IMR-90 (cell line): ENCODE measurements at regions not wholly inside any gene's neighbourhood (a gene's known extent, or its start where the extent isn't known, plus 50 kb on each side); places are given as distances from the start of the nearest gene placed in this dataset.

Experiments
- ATAC-seq: fragments of 200-7000 bp; cut with Tn5 transposase; 2 replicates; pipeline ENCODE4 v1.9.1; 2020; ENCODE audit warnings: low read depth, mild to moderate bottlenecking, moderate library complexity
- BruUV-seq: library from RNA; stranded (reverse); fragments of 400-500 nt; replicated peaks from 2 replicates; lab custom pipeline; 2021; lab: Mats Ljungman, UMichigan
- CTCF ChIA-PET: fragments of 300-600 bp; formaldehyde crosslinking; extraction: SDS; loops from one replicate; lab custom pipeline; 2021; ENCODE audit warnings: antibody characterized with exemption; lab: Yijun Ruan, JAX
- POLR2A ChIA-PET: fragments of 300-600 bp; sonication (Branson Sonifier 250); formaldehyde crosslinking; loops from one replicate; lab custom pipeline; 2022; ENCODE audit warnings: antibody characterized with exemption; ENCODE audit not compliant: unreplicated experiment; lab: Charles Lee
- DNase-seq: peaks from one replicate; pipeline ENCODE4 v3.0.0; 2013
- H2AFZ ChIP-seq: replicated peaks from 2 replicates; pipeline ENCODE3; 2013; ENCODE audit warnings: low read length, mild to moderate bottlenecking; ENCODE audit not compliant: poor library complexity
- H2AK5ac ChIP-seq: 2 replicates; pipeline ENCODE4 v1.6.1; 2013; ENCODE audit warnings: low read depth, low read length, inconsistent platforms
- H2AK9ac ChIP-seq: replicated peaks from 2 replicates; pipeline ENCODE3; 2013; ENCODE audit warnings: mild to moderate bottlenecking, low read depth, low read length, moderate library complexity; ENCODE audit not compliant: poor library complexity
- H2BK120ac ChIP-seq: 2 replicates; pipeline ENCODE4 v1.6.1; 2013; ENCODE audit warnings: low read depth, low read length, inconsistent platforms
- H2BK15ac ChIP-seq: 3 replicates; pipeline ENCODE4 v1.6.1; 2013; ENCODE audit warnings: low read depth, low read length, inconsistent platforms
- H2BK20ac ChIP-seq: 2 replicates; pipeline ENCODE4 v1.6.1; 2013; ENCODE audit warnings: low read depth, mild to moderate bottlenecking, inconsistent platforms, low read length, moderate library complexity
- H2BK5ac ChIP-seq: 2 replicates; pipeline ENCODE4 v1.6.1; 2013; ENCODE audit warnings: mild to moderate bottlenecking, low read depth, low read length, inconsistent platforms; ENCODE audit not compliant: poor library complexity, severe bottlenecking
- H3K14ac ChIP-seq: replicated peaks from 2 replicates; pipeline ENCODE4 v1.6.1; 2013; ENCODE audit warnings: low read depth, low read length, inconsistent platforms
- H3K18ac ChIP-seq: 2 replicates; pipeline ENCODE4 v1.6.1; 2013; ENCODE audit warnings: low read depth, low read length, control low read depth
- H3K23ac ChIP-seq: 2 replicates; pipeline ENCODE4 v1.6.1; 2013; ENCODE audit warnings: low read depth, low read length, inconsistent platforms
- H3K27ac ChIP-seq: 2 replicates; pipeline ENCODE4 v1.5.1; 2013; ENCODE audit warnings: mild to moderate bottlenecking, control low read depth, low read length; ENCODE audit not compliant: insufficient read depth
- H3K27me3 ChIP-seq: 2 replicates; pipeline ENCODE4 v1.6.1; 2013; ENCODE audit warnings: low read length; ENCODE audit not compliant: control insufficient read depth, insufficient read depth
- H3K36me3 ChIP-seq: 2 replicates; pipeline ENCODE4 v1.6.1; 2013; ENCODE audit warnings: low read length, mixed read lengths; ENCODE audit not compliant: control insufficient read depth, insufficient read depth
- H3K4ac ChIP-seq: 2 replicates; pipeline ENCODE4 v1.6.1; 2013; ENCODE audit warnings: low read depth, low read length, inconsistent platforms
- H3K4me1 ChIP-seq: 2 replicates; pipeline ENCODE4 v1.6.1; 2013; ENCODE audit warnings: low read length, mixed read lengths; ENCODE audit not compliant: control insufficient read depth, insufficient read depth
- H3K4me2 ChIP-seq: 2 replicates; pipeline ENCODE4 v1.6.1; 2013; ENCODE audit warnings: low read depth, mild to moderate bottlenecking, control low read depth, low read length, moderate library complexity
- H3K4me3 ChIP-seq: 2 replicates; pipeline ENCODE4 v1.5.1; 2013; ENCODE audit warnings: low read depth, mild to moderate bottlenecking, control low read depth, low read length, moderate library complexity; ENCODE audit not compliant: insufficient read depth
- H3K56ac ChIP-seq: 2 replicates; pipeline ENCODE4 v1.6.1; 2013; ENCODE audit warnings: low read length, inconsistent platforms; ENCODE audit not compliant: insufficient read depth; ENCODE audit errors: extremely low read depth
- H3K79me1 ChIP-seq, 2 experiments: 2 replicates each; pipeline ENCODE4 v1.6.1; 2013; ENCODE audit warnings: low read length in 2 of 2, inconsistent platforms in 1 of 2, low read depth in 1 of 2
- H3K9ac ChIP-seq: 2 replicates; pipeline ENCODE4 v1.6.1; 2013; ENCODE audit warnings: low read depth, low read length, control low read depth
- H3K9me1 ChIP-seq: 2 replicates; pipeline ENCODE4 v1.6.1; 2013; ENCODE audit warnings: low read length, inconsistent platforms; ENCODE audit not compliant: insufficient read depth
- H3K9me3 ChIP-seq: 2 replicates; pipeline ENCODE4 v1.6.1; 2013; ENCODE audit warnings: low read length; ENCODE audit not compliant: control insufficient read depth, insufficient read depth
- H4K20me1 ChIP-seq: 2 replicates; pipeline ENCODE4 v1.6.1; 2013; ENCODE audit warnings: low read length, inconsistent platforms; ENCODE audit not compliant: insufficient read depth
- H4K5ac ChIP-seq: 2 replicates; pipeline ENCODE4 v1.6.1; 2013; ENCODE audit warnings: mild to moderate bottlenecking, low read depth, low read length, control low read depth
- H4K8ac ChIP-seq, 2 experiments: 2 replicates each; pipeline ENCODE4 v1.6.1; 2013; ENCODE audit warnings: low read depth in 2 of 2, low read length in 2 of 2, control low read depth in 1 of 2, inconsistent platforms in 1 of 2
- H4K91ac ChIP-seq: 2 replicates; pipeline ENCODE4 v1.6.1; 2013; ENCODE audit warnings: low read depth, low read length, inconsistent platforms; ENCODE audit not compliant: insufficient read depth
- CEBPB ChIP-seq: IDR thresholded peaks from 2 replicates; pipeline ENCODE4 v1.6.1; 2012; ENCODE audit warnings: low read depth, low read length, improper control_type of control experiment
- CHD1 ChIP-seq: IDR thresholded peaks from 2 replicates; pipeline ENCODE4 v1.6.1; 2012; ENCODE audit warnings: low read depth, low read length, improper control_type of control experiment
- CTCF ChIP-seq: conservative IDR thresholded peaks from 2 replicates; pipeline ENCODE4 v1.5.1; 2012; ENCODE audit warnings: mild to moderate bottlenecking, low read depth, low read length, improper control_type of control experiment
- MAZ ChIP-seq: IDR thresholded peaks from 2 replicates; pipeline ENCODE4 v1.6.1; 2012; ENCODE audit warnings: low read depth, mild to moderate bottlenecking, low read length, improper control_type of control experiment, moderate library complexity, borderline replicate concordance
- MXI1 ChIP-seq: IDR thresholded peaks from 2 replicates; pipeline ENCODE4 v1.6.1; 2012; ENCODE audit warnings: low read depth, mild to moderate bottlenecking, low read length, moderate library complexity, borderline replicate concordance
- NFE2L2 ChIP-seq: fragments of 150-350 bp; IDR thresholded peaks from 2 replicates; pipeline ENCODE4 v1.6.1; 2016; ENCODE audit warnings: low read depth, mild to moderate bottlenecking, low read length
- RAD21 ChIP-seq: IDR thresholded peaks from 2 replicates; pipeline ENCODE4 v1.6.1; 2012; ENCODE audit warnings: low read length, improper control_type of control experiment
- RCOR1 ChIP-seq: IDR thresholded peaks from 2 replicates; pipeline ENCODE4 v1.6.1; 2012; ENCODE audit warnings: mild to moderate bottlenecking, low read length, improper control_type of control experiment; ENCODE audit not compliant: insufficient replicate concordance
- WGBS, 2 experiments: methylation state at CpG; one replicate each; pipeline versions ENCODE4 v1.1.5 to v1.1.7; 2013; ENCODE audit warnings: missing lambda C conversion rate in 2 of 2; ENCODE audit not compliant: insufficient read length in 1 of 2; ENCODE audit errors: extremely low coverage in 2 of 2; 5-methylcytosine and 5-hydroxymethylcytosine counted together
- dilution Hi-C: fragments of 300-500 bp; cut with HindIII; formaldehyde crosslinking; loops from one replicate; pipeline ENCODE4 v1.14.3; 2018; ENCODE audit warnings: low sequenced_read_pairs; ENCODE audit not compliant: unreplicated experiment
- in situ Hi-C: fragments of 300-500 bp; cut with MboI; formaldehyde crosslinking; loops from 3 replicates; pipeline ENCODE4 v1.14.3; 2019; ENCODE audit warnings: low sequenced_read_pairs, inconsistent platforms, mixed read lengths
- intact Hi-C: fragments of 100-400 bp; cut with micrococcal nuclease; formaldehyde crosslinking; loops from 2 replicates; pipeline ENCODE4 v1.10.0; 2022

GRCh38 chr5:56350011-56350596, 117.0 kb upstream of the ANKRD55 start:
- TF ChIP-seq MXI1, result no peak
- TF ChIP-seq MAZ, result no peak
- no peak for TF ChIP-seq CTCF
- TF ChIP-seq CEBPB, result peak; percentile 24; the same call in 1 of the 2 replicates
- TF ChIP-seq NFE2L2, result no peak
- no peak for TF ChIP-seq RCOR1
- no peak for TF ChIP-seq CHD1
- no peak for TF ChIP-seq RAD21
- peak overlapping the region; percentile 43 for H3K27ac ChIP-seq
- no peaks in the 10 kb centered on the region for H3K9me3 ChIP-seq
- H4K5ac ChIP-seq, result peak overlapping the region; percentile 77
- H3K23ac ChIP-seq, result peak overlapping the region; percentile 1; the same call in 1 of the 2 replicates
- H3K9ac ChIP-seq, result no peak overlapping the region
- H3K36me3 ChIP-seq, result no peaks in the 10 kb centered on the region
- H3K27me3 ChIP-seq, result no peaks in the 10 kb centered on the region
- DNase-seq (no peak), ATAC-seq (no peak; the same call in 1 of the 2 replicates)
- H2BK120ac ChIP-seq, result peak overlapping the region; percentile 74
- H3K4me2 ChIP-seq, result peak overlapping the region; percentile 7
- no peaks in the 10 kb centered on the region for H3K79me1 ChIP-seq
- H3K4ac ChIP-seq, result peak overlapping the region; percentile 69
- no TSS peak for BruUV-seq
- no peak overlapping the region for H3K4me3 ChIP-seq
- no peaks in the 10 kb centered on the region for H4K20me1 ChIP-seq
- H2BK20ac ChIP-seq, result peak overlapping the region; percentile 8
- in situ Hi-C loops (no loop called here), intact Hi-C loops (no loop called here), dilution Hi-C loops (no loop called here)
- peaks cover 15% of the 10 kb centered on the region for H3K4me1 ChIP-seq
- peak overlapping the region; percentile 60 for H4K91ac ChIP-seq
- H2BK5ac ChIP-seq, result peak overlapping the region; percentile 14
- H2AFZ ChIP-seq, result no peak overlapping the region
- no peak overlapping the region for H2AK9ac ChIP-seq
- H2BK15ac ChIP-seq, result peak overlapping the region; percentile 76
- H2AK5ac ChIP-seq, result peak overlapping the region; percentile 46; the same call in 1 of the 2 replicates
- ChIA-PET POLR2A (no interaction called here), CTCF (no interaction called here)
- peak overlapping the region; percentile 7; the same call in 1 of the 2 replicates for H3K56ac ChIP-seq
- peak overlapping the region; percentile 8 for H3K14ac ChIP-seq
- H4K8ac ChIP-seq, result peak overlapping the region; percentile 22 to 25
- H3K18ac ChIP-seq, result peak overlapping the region; percentile 86
- 17% methylated on average over 2 of the region's 3 CpGs; no CpG with 5 or more reads in 1 of the 2 experiments for WGBS, 2 experiments
- peaks cover 13% of the 10 kb centered on the region for H3K9me1 ChIP-seq
